ENCODE measurements at regions not wholly inside any gene's neighbourhood (a gene's known extent, or its start where the extent isn't known, plus 50 kb on each side); places are given as distances from the start of the nearest gene placed in this dataset.

DNA sequence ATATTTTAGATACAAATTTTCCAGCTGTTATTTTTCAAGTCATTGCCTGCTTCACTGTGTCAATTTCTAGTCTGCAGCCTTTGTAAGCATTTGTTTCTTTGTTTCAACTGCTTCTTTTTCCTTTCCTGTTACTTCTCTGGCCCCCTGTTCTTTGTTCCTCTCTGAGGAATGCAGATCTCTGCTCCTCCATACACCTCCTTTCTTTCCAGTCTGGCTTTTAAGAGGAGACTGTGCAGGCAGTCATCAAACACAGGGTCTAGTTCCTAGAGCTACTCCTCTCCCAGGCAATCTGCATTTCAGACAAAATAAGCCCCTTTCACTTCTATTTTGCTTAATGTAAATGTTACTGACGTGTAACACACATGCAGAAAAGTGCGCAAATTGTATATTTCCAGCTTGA lies 502.9 kb downstream of the PDCD6IP start:
- TF ChIP-seq, protein P1, sequence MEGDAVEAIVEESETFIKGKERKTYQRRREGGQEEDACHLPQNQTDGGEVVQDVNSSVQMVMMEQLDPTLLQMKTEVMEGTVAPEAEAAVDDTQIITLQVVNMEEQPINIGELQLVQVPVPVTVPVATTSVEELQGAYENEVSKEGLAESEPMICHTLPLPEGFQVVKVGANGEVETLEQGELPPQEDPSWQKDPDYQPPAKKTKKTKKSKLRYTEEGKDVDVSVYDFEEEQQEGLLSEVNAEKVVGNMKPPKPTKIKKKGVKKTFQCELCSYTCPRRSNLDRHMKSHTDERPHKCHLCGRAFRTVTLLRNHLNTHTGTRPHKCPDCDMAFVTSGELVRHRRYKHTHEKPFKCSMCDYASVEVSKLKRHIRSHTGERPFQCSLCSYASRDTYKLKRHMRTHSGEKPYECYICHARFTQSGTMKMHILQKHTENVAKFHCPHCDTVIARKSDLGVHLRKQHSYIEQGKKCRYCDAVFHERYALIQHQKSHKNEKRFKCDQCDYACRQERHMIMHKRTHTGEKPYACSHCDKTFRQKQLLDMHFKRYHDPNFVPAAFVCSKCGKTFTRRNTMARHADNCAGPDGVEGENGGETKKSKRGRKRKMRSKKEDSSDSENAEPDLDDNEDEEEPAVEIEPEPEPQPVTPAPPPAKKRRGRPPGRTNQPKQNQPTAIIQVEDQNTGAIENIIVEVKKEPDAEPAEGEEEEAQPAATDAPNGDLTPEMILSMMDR (IDR thresholded peaks at IDR 0.05) = no peak
- no peak for TF ChIP-seq POLR2A (IDR thresholded peaks at IDR 0.05)

All from esophagus squamous epithelium (tissue), 4 donors.